GM19372 (cell line): ENCODE measurements at regions not wholly inside any gene's neighbourhood (a gene's known extent, or its start where the extent isn't known, plus 50 kb on each side); places are given as distances from the start of the nearest gene placed in this dataset.
"Not testable (repeated sequence)": the region's sequence is repeated elsewhere in the genome, so short reads cannot be mapped to it uniquely, and the experiment has no call there.

ENCODE experiments used
- ATAC-seq: cut with Tn5 transposase; IDR thresholded peaks from one replicate; pipeline ENCODE4 v1.9.1; 2021; ENCODE audit warnings: mild to moderate bottlenecking, low read depth, moderate library complexity; ENCODE audit not compliant: unreplicated experiment

DNA sequence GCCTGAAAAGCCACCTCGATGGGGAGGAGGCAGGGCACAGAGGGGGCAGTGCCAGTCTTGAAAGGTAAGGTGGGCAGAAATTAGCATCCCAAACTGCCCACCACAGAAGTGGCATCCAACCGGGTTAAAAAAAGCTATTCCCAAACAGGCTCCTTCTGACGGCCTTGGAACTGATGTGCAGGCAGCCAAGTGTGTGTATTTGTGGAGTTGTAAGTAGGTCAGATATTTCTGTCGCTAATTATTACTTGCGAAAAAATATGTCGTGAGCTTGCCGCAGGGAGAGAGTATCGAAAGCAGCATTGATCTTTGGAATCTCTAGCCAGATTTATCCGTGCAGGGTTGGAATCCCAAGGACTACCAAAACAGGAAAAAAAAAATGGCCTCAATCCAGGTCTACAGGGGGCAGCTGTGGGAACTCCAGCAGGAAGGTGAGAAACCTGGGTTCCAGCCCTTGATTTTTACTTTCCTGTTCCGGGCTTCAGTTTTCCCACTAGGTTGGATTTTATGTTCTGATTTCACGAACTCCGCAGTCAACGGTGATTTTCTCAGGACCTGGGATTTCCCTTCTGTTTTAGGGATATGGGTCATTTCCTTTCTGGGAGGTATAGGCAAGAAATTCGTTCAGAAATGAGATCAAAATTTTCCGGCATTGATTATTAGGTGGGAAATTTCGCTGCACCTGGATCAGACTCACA is 200.8 kb downstream of the RGS3 start:
- no peak for ATAC-seq

DNA sequence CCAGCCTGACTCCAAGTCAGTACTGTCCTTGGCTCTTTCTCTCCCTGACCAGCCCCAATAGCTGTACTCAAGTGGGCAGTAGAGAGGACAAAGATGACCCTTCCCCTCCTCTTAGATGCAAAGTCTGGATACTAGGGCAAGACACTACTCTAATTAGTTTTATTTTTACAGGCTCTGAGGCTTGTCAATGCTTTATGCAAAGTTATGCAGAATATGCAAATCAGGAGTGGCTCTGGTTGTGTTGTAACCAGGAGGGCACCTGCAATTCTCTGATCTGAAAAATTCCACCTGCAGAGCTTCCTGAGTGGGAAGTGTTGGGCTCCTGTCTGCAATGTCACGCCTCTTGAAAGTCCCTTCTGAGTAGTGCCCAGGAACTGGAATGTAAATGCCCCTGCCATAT is 201.5 kb downstream of the RGS3 start:
- no peak for ATAC-seq

DNA sequence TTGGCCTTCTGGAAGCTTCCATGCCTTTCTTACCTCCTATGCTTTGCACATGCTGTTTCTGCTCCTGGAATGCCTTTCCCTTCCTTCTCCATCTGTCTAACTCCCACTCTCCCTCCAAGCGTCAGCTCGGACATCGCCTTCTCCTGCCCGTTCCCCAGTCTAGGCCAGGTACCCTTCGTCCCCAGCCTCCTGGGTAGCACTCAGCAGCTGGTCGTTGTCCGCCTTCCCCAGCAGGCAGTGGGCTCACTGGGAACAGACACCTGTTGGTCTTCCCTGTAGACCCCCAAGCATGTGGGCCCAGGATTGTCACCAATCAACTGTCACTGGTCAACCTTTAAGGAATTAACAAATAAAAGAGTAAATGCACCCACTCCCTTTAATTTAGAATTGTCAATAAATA is 202.2 kb downstream of the RGS3 start:
- ATAC-seq: no peak

DNA sequence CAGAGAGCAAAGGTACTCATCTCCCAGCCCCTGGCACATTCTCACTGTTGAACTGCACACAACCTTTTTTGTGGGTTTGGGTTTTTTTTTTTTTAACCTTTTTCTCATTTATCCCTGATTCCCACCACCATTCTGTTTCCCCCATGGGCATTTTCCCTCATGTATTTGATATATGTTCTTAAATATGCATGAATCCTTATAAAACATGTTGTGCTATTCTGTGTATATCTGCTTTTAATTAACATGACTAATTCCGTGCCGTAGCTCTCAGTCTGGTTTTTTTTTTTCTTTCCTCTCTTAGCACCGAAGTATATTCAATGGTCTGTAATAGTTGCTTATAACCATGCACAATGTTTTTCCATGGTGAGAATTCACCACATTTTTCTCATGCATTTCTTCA is 204.5 kb downstream of the RGS3 start:
- no peak for ATAC-seq

DNA sequence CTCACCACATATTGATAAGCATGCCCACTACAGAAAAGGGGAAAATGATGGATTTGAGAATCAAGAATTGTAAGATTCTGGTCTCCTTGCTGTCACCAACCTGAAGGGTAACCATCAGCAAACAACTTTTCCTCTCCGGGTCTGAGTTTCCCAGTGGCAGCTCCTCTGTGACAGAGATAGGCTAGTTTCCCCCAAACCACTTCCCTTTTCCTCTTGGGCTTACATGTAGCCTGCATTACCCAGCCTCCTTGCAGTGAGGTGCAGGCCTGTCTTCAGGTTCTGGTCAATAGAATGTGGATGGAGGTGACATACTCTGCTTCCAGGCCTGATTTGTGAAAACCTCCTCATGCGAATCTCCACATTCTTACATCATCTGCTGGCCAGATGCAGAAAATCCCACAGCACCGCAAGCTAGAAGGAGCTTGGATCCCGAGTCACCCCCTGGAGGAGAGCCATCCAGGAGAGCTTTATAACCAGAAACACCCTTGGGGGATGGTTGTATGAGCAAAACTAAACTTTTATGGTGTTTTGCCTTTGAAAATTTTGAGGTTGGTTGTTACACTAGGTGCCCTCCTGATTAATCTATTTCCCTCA is 206.1 kb downstream of the RGS3 start:
- ATAC-seq: no peak

DNA sequence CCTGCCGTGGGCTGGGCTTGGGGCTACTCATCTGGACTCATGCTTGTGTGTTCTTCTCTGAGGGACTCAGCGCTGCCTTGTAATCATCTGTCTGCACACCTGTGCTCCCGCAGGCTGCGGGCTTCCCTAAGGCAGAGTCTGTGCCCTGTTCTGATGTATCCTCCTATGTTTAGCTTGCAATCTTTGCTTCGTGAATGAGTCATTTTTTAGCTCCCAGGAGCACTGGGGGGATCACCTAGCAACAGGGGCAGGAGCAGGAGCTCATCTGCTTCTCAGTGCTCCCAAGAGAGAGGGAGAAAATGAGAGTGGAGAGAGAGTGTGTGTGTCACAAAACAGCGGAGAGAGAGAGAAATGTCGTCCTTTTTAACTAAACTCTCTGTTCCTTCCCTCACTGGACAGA is 202.4 kb upstream of the ZNF618 start:
- no peak for ATAC-seq

DNA sequence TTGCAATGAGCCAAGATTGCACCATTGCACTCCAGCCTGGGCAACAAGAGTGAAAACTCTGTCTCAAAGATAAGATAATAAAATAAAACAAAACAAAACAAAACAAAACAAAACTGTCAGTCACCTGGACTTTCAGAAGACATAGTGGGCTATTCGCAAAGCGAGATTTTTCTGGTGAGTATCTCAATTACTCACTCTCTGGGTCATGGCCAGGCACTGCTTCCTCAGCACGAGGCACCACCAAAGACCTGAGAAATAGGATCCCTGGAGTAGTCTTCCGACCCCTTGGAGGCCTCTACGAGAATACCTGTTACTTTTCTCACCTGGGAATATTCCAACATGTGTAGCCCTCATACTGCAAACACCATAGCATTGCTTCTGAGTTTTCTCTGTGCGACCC is 201.7 kb upstream of the ZNF618 start:
- no peak for ATAC-seq

DNA sequence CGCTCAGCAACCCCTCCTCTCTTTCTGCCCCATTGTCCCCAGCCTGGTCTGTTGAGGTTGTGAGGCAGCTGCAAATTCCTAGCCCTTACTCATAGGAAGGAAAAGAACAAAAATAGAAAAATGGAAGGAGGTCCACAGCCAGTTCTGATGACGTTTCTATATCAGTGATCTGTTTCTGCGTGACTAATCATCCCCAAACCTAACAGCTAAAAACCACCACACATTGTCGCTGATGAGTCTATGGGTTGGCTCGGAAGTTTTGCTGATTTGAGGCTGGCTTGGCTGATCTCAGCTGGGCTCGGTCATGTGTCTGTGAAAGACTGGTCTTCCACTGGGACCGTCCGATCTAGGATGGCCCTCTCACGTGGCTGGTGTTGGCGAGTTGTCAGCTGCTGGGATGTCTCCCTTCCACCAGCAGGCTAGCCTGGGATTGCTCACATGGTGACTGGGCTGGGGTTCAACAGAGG is 200.6 kb upstream of the ZNF618 start:
- no peak for ATAC-seq

DNA sequence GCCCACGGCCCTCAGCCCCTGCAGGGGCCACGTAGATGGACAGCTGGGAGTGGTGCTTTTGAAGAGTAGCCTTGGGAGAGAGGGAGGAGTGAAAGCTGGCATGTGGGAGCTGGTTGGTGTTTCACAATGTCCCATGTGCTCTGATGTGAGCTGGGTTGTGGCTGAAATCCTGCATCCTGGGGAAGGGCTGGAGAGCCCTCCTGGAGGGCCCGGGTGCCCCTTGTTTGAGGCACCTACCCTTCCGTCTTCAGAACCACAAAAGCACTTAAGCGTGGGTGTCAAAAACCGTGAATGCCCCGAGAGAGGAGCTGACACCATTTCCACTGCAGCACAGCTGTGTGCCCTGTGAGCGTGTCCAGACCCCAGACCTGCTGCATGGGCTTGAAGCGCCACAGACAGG is 199.1 kb upstream of the ZNF618 start:
- no peak for ATAC-seq

DNA sequence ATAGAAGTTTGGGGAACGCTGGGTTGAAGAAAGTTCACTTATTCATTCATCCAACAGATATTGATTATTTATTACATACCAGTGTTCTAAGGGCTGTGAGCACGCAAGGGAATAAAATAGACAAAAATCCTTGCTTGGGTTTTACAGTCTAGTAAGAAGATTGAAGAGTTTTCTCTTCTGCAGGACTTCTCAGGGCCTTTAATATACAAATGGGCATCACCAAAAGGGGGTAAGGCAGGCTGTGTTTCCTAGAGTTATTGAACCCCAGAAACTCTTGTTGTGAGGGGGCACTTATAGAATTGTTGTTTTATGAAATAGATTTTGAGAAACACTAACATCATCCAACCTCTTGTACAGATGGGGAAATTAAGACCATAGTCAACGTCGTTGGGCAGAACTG is 198.5 kb upstream of the ZNF618 start:
- no peak for ATAC-seq

DNA sequence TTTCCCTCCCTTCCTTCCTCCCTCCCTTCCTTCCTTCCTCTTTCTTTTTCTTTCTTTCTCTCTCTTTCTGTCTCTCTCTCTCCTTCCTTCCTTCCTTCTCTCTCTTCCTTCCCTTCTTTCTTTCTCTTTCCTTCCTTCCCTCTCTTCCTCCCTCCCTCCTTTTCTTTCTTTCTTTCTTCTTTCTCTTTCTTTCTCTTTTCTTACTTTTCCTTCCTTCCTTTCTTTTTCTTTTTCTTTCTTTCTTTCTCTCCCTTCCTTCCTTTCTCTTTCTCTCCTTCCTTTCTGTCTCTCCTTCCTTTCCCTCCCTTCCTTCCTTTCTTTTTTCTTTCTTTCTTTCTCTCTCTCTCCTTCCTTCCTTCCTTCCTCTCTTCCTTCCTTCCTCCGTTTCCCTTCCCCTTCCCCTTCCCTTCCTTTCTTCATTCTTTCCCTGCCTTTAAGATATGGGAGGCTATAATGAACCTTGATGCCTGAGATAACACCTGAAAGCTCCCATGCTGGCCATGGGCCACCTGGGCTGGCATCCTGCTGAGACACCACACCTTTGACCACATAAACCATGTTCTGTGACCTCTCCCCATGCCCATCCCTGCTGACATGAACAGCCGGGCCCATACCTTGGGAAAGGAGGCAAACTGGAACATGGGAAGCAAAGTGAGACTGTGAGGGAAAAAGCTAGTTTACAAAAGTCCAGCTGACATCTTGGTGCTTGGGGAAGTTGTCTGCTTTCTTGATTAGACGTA is 197.8 kb upstream of the ZNF618 start:
- no peak for ATAC-seq

DNA sequence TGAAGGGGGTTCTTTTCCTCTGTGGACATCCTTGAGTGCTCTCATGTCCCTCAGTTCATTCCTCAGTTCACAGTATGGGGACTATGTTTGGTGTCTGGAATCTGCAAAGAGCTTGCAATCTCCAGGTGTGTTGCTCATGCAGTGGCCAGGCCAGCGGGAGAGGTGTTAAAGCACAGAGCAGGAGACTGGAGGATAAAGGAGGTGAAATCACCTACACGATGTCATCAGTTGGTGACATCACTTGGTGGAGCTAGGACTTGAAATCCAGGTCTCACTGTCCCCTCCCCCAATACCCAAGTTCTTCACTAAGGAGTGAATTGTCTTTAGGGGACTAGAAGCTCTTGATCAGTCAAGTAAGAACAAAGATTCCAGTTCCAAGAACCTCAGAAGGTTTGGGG is 197.3 kb upstream of the ZNF618 start:
- no peak for ATAC-seq

DNA sequence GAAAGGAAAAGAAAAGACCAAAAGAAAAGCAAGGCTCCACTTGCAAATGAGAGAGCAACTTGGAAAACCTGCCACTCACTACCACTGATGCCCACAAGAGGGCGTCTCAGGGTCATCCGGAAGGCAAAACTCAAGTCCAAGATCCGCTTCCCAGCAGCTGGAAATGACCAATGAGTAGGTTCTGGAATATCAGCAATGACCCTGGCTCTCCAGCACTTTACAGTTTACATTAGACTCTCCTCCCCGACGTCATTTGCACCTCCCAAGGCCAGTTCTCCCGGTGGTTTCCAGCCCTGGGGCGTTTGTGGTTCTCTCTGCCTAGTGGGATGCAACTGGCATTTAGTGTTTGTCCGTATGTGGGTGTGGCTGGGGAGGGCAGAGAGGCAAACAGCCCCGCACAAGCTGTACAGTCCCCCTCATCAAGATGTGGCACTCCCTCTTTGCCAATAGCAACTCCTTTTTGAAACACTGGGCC is 193.8 kb upstream of the ZNF618 start:
- no peak for ATAC-seq

DNA sequence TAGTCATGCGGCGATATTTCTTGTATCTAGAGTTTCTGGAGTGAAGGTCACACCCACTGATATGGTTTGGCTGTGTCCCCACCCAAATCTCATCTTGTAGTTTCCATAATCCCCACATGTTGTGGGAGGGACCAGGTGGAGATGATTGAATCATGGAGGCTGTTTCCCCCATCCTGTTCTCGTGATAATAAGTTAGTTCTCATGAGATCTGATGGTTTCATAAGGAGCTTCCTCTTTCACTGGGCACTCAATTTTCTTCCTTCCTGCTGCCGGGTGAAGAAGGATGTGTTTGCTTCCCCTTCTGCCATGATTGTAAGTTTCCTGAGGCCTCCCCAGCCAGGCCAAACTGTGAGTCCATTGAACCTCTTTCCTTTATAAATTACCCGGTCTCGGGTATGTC is 190.5 kb upstream of the ZNF618 start:
- ATAC-seq: not testable (repeated sequence)

DNA sequence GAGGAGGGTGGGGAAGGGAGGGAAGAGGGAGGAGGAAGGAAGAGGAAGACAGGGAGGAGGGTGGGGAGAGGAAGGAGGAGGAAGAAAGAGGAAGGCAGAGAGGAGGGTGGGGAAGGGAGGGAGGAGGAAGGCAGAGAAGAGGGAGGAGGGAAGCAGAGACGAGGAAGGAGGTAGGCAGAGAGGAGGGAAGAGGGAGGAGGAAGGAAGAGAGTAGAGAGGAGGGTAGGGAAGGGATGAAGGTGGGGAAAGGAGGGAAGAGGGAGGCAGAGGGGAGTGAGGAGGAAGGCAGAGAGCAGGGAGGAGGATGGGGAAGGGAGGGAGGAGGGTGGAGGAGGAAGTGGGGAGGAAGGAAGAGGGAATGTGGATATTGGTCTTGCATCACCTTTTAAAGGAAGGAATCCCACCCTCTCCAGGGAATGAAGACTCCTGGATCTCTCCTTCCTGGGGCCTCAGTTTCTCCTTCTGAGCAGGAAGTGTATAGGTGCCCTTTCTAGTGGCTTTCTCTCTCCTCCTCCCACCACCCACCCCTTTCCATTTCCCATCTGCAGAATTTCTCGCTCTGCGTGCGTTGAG is 188.9 kb upstream of the ZNF618 start:
- ATAC-seq: no peak

DNA sequence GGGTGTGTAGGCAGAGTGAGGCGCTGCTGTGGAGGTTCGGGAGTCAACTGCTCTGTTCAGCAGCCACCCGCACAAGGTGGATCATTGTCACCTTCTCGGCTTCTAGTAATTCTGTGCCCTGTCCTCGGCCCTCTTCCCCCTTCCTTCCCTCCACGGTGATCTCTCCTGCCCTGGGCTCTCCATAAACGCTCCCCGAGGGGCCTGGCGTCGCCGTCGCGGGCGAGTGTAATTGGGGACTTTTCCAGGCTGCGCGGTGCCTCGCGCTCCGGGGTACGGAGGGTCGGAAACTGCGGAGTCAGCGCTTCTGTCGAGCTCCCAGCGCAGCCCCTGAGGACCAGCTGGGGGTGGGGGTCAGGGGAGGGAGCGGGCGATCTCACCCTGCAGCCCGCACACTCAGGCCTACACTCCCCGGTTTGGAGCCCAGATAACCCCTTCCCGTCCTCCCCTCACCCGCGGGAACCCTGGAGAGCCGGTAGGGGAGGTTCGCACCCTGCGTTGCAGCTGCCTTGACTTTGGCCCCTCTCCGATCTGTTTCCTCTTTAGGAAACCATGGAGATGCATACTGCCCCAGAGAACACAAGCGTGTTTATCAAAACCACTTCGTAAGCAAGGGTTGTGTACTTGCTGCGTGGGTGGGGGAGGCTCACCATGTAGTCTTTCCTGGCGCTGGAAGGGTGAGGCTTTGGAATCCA is 188.3 kb upstream of the ZNF618 start:
- ATAC-seq: no peak

DNA sequence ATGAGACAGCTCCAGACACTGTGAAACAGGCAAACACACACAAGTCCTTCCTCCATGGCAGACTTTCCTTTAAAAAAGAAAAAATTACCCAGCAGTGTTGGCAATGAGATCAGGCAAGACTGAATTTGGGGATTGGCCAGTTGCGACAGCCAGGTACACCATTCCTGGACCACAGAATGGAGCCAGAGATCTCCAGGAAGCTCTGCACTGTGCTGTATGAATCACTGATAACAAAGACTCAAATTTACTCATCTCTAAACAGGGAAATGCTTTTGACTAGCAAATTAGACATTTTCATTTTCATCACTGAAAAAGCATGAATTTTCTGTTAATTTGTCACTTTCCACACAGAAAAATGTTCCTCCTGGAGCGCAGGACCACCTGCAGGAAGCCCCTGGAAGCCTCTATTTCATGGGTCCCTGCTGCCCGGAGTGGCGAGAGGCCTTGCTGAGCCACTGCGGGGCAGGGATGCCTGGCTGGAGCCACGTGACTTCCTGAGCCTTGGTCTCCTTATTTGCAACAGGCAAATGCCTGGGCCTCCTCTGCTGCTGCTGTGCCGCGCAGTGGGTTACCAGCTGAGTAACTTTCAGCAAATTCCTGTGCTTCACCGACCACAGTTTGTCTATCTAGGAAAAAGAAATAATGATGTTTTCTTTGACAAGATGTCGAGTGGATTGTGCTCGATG is 185.9 kb upstream of the ZNF618 start:
- no peak for ATAC-seq

DNA sequence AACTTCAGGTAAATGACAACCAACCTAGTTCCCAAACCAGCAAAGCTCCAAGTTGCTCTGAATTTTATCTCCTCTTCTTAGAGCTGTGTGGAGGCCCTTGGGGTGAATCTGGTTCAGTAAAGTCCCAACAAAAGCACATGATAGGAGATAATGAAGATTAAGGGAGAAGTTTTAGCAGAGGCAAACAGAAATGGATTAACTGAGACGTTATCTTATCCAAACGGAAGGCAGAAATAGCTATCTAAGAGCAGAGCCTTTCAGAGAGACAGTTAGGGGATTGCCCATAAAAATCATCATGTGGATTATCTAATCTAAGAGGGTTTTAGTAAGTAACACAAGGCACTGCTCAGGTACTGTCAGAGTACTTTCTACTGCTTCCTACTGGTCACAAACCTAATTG is 183.9 kb upstream of the ZNF618 start:
- ATAC-seq: no peak

DNA sequence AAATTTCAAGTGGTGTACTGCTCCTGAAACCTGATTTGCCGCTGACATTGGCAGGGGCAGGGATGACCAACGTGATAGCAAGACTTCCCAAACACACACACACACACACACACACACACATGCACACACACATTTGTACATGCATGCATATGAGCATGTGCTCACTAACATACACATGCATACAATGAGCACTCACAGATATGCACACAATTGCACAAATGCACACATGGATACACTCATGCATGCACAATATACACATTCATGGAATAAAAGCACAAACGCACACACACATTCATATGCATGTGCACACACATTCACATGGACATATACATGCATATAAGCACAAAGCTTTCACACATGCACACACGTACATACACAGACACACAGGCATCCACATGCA is 181.2 kb upstream of the ZNF618 start:
- ATAC-seq: no peak

DNA sequence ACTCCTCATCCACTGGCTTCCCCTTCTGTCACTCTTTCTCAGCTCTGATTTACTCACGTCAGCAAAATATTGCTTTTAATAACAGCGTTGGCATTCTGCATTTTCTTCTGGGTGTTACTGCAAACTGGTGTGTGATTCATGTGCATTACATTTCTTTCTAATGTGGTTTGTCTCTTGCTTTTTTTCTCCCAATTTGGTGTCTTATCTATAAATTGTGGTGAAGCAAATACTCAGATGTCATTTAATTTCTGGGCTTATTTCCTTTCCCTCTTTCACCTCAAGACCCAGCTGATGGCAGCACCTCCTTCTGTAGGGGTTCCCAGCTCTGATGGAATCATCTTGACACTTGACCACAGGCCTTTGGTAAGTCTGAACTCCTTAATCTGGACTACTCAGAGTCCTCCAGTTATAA is 180.7 kb upstream of the ZNF618 start:
- no peak for ATAC-seq
